Thoracic aorta (tissue), 2 donors: ENCODE measurements at regions not wholly inside any gene's neighbourhood (a gene's known extent, or its start where the extent isn't known, plus 50 kb on each side); places are given as distances from the start of the nearest gene placed in this dataset.

ENCODE experiments used
- ATAC-seq: fragments of 150-250 bp; one replicate; pipeline ENCODE4 v1.8.0; 2017; ENCODE audit warnings: low read depth; ENCODE audit not compliant: insufficient number of reproducible peaks, low FRiP score
- DNase-seq: peaks from one replicate; pipeline ENCODE4 v3.0.0-alpha.2; 2020; ENCODE audit warnings: low spot score
- H3K27ac ChIP-seq, 2 donors: fragments of 200-600 bp; sonication (generic); 1 replicate in 1 of 2; 2 replicates in 1 of 2; pipeline ENCODE4 v1.5.1; 2016; ENCODE audit warnings: mild to moderate bottlenecking in 2 of 2, moderate library complexity in 2 of 2
- H3K27me3 ChIP-seq: fragments of 200-600 bp; sonication (generic); replicated peaks from 2 replicates; pipeline ENCODE4 v1.6.0; 2016; ENCODE audit warnings: mild to moderate bottlenecking; ENCODE audit not compliant: insufficient read depth
- H3K36me3 ChIP-seq: fragments of 200-600 bp; sonication (generic); one replicate; pipeline ENCODE4 v1.5.1; 2016
- H3K4me1 ChIP-seq, 2 donors: fragments of 200-600 bp; sonication (generic); 1 replicate in 1 of 2; 2 replicates in 1 of 2; pipeline versions ENCODE4 v1.5.1 to v1.6.0; 2016; ENCODE audit warnings: low read depth in 2 of 2, mild to moderate bottlenecking in 1 of 2; ENCODE audit not compliant: control insufficient read depth in 1 of 2
- H3K4me3 ChIP-seq: fragments of 200-600 bp; sonication (generic); 2 replicates; pipeline ENCODE4 v1.5.1; 2016; ENCODE audit warnings: mild to moderate bottlenecking
- H3K9me3 ChIP-seq: fragments of 200-600 bp; sonication (generic); 2 replicates; pipeline ENCODE4 v1.5.1; 2016
- TF ChIP-seq, protein P1 (sequence below): fragments of 200-600 bp; sonication (generic); IDR thresholded peaks from one replicate; pipeline ENCODE4 v1.5.1; 2019; ENCODE audit warnings: antibody characterized with exemption

- TF ChIP-seq, protein P1, sequence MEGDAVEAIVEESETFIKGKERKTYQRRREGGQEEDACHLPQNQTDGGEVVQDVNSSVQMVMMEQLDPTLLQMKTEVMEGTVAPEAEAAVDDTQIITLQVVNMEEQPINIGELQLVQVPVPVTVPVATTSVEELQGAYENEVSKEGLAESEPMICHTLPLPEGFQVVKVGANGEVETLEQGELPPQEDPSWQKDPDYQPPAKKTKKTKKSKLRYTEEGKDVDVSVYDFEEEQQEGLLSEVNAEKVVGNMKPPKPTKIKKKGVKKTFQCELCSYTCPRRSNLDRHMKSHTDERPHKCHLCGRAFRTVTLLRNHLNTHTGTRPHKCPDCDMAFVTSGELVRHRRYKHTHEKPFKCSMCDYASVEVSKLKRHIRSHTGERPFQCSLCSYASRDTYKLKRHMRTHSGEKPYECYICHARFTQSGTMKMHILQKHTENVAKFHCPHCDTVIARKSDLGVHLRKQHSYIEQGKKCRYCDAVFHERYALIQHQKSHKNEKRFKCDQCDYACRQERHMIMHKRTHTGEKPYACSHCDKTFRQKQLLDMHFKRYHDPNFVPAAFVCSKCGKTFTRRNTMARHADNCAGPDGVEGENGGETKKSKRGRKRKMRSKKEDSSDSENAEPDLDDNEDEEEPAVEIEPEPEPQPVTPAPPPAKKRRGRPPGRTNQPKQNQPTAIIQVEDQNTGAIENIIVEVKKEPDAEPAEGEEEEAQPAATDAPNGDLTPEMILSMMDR = no peak
- H3K4me3 ChIP-seq = no peak overlapping the region
- H3K27me3 ChIP-seq = no peaks in the 10 kb centered on the region
- no peaks in the 10 kb centered on the region for H3K9me3 ChIP-seq
- peaks cover 0 to 9% of the 10 kb centered on the region in 2 donors for H3K4me1 ChIP-seq
- DNase-seq (no peak), ATAC-seq (no peak)
- H3K27ac ChIP-seq = no peak overlapping the region
- no peaks in the 10 kb centered on the region for H3K36me3 ChIP-seq
Measured at GRCh38 chr12:24366514-24366913, 417.0 kb upstream of the SOX5 start.

DNA sequence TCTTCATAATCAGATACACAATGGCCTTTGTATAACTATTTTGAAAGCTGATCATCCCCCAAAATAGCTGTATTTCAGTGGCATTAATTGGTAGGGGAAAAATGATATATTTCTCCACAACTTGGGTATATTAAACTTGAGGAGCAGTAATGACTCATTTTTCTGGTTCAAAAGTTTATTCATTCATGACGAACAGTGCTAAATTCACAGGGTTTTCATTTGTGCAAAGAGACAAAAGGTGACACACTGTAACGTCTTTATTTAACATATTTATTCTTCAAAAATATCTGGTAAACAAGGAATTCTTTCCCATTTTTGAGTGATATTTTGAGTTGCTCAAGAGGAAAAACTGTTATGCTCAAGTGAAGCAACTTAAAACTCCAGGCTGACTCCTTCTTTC, 415.5 kb upstream of the SOX5 start:
- Histone ChIP-seq H3K27ac (no peak overlapping the region), H3K4me3 (no peak overlapping the region), H3K27me3 (no peaks in the 10 kb centered on the region), H3K4me1 (peaks cover 0 to 4% of the 10 kb centered on the region in 2 donors), H3K36me3 (no peaks in the 10 kb centered on the region), H3K9me3 (no peaks in the 10 kb centered on the region)
- ATAC-seq = no peak
- DNase-seq = no peak
- TF ChIP-seq, protein P1 = no peak

DNA sequence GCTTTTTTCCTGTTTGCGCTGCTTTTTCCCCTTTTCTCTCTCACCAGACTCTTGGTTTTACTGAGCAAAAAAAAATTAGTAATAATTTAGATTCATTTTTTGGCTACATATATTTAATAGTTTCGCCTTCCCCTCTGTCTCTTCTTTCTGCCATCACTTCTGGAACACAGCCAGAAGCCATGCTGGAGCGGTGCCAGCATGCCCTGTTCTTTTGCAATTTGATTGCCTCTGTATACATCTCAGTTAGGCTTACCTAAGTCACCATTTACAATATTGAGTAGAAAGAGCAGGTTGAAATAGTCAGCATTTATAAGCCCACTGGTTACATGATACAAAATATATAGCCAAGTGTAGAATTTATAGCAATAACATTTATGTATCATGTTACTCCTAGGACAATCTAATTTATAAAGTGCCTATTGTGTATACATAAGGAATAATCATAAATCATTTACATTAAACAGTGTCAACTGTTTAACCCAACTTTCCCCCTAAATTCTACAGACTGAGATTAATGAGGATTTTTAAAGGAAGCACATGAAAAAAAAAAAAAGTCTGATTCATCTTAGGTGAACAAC, 413.8 kb upstream of the SOX5 start:
- Histone ChIP-seq H3K4me3 (no peak overlapping the region), H3K36me3 (no peaks in the 10 kb centered on the region), H3K4me1 (peaks cover 5 to 8% of the 10 kb centered on the region in 2 donors), H3K27ac (no peak overlapping the region), H3K27me3 (no peaks in the 10 kb centered on the region), H3K9me3 (no peaks in the 10 kb centered on the region)
- DNase-seq (no peak), ATAC-seq (no peak)
- TF ChIP-seq, protein P1 = no peak

- H3K4me3 ChIP-seq = no peak overlapping the region
- DNase-seq = no peak
- TF ChIP-seq, protein P1 = no peak
Measured at GRCh38 chr12:24361877-24362580, 412.6 kb upstream of the SOX5 start.

DNA sequence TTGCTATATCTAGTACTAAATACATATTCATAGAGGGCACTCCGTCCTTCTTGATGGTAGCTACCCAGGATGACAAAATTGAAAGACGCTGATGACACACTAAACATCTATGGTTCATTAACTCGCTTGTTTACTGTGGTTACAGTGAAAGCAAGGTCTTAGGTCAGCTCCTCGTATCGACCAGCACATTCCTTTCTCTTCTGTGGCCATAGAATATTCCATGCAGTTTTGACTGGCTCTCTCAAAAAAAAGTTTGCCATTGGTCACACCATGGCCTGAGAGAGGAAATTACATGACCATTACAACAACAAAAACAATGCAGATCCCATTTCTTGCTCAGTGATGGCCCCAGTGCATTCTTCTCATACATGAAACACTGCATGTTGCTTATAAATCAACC, 411.4 kb upstream of the SOX5 start:
- Histone ChIP-seq H3K27ac (no peak overlapping the region), H3K27me3 (no peaks in the 10 kb centered on the region), H3K9me3 (no peaks in the 10 kb centered on the region), H3K36me3 (no peaks in the 10 kb centered on the region), H3K4me1 (peaks cover 5 to 8% of the 10 kb centered on the region in 2 donors), H3K4me3 (no peak overlapping the region)
- ATAC-seq (no peak), DNase-seq (no peak)
- TF ChIP-seq, protein P1 = no peak

More at GRCh38 chr12:24361877-24362580, 412.6 kb upstream of the SOX5 start:
- H3K27ac ChIP-seq = no peak overlapping the region
- ATAC-seq = no peak
- H3K36me3 ChIP-seq = no peaks in the 10 kb centered on the region
- no peaks in the 10 kb centered on the region for H3K9me3 ChIP-seq
- H3K4me1 ChIP-seq = peaks cover 5 to 8% of the 10 kb centered on the region in 2 donors
- no peaks in the 10 kb centered on the region for H3K27me3 ChIP-seq
